CD14-positive monocyte (primary cell): ENCODE measurements at regions not wholly inside any gene's neighbourhood (a gene's known extent, or its start where the extent isn't known, plus 50 kb on each side); places are given as distances from the start of the nearest gene placed in this dataset.

Experiments
- DNase-seq, 3 donors: peaks; one replicate each; pipeline ENCODE4 v3.0.0-alpha.2; 2011 to 2022
- H2AFZ ChIP-seq: 2 replicates; pipeline ENCODE4 v1.6.0; 2012; ENCODE audit warnings: mild to moderate bottlenecking, low read depth, low read length, inconsistent platforms; ENCODE audit not compliant: insufficient read depth, poor library complexity, severe bottlenecking
- H3K27ac ChIP-seq, 2 donors: 1 replicate in 1 of 2; 2 replicates in 1 of 2; pipeline ENCODE4 v1.5.1; 2012 to 2013; ENCODE audit warnings: low read length in 2 of 2, control low read depth in 1 of 2, inconsistent platforms in 1 of 2, low read depth in 1 of 2, mild to moderate bottlenecking in 1 of 2
- H3K27me3 ChIP-seq, 2 donors: one replicate each; pipeline versions ENCODE4 v1.6.0 to v1.6.1; 2011 to 2013; ENCODE audit warnings: low read length in 2 of 2; ENCODE audit not compliant: control insufficient read depth in 2 of 2, insufficient read depth in 2 of 2
- H3K36me3 ChIP-seq, 2 donors: replicated peaks in 1 of 2; 1 replicate in 1 of 2; 2 replicates in 1 of 2; pipeline versions ENCODE4 v1.5.1 to v1.6.1; 2012 to 2013; ENCODE audit warnings: low read length in 2 of 2, control low read depth in 1 of 2, inconsistent platforms in 1 of 2, mild to moderate bottlenecking in 1 of 2; ENCODE audit not compliant: insufficient read depth in 2 of 2, control insufficient read depth in 1 of 2
- H3K4me1 ChIP-seq, 2 donors: 1 replicate in 1 of 2; 2 replicates in 1 of 2; pipeline versions ENCODE4 v1.5.1 to v1.6.1; 2012 to 2013; ENCODE audit warnings: low read length in 2 of 2, control low read depth in 1 of 2, inconsistent platforms in 1 of 2, mild to moderate bottlenecking in 1 of 2, moderate library complexity in 1 of 2; ENCODE audit not compliant: insufficient read depth in 2 of 2, control insufficient read depth in 1 of 2
- H3K4me2 ChIP-seq: replicated peaks from 2 replicates; pipeline ENCODE3; 2012; ENCODE audit warnings: low read length, moderate library complexity, mild to moderate bottlenecking; ENCODE audit not compliant: poor library complexity, severe bottlenecking; ENCODE audit errors: extremely low read depth
- H3K4me3 ChIP-seq, 3 experiments: fragments of 200-600 bp in 1 of 3; sonication (generic) in 1 of 3; replicated peaks in 1 of 3; 1 replicate in 2 of 3; 2 replicates in 1 of 3; pipeline ENCODE4 v1.5.1; 2011 to 2013; ENCODE audit warnings: low read length in 3 of 3, mild to moderate bottlenecking in 3 of 3, control low read depth in 2 of 3, low read depth in 2 of 3, inconsistent platforms in 1 of 3, moderate library complexity in 1 of 3
- H3K79me2 ChIP-seq: 2 replicates; pipeline ENCODE4 v1.6.0; 2012; ENCODE audit warnings: mild to moderate bottlenecking, control low read depth, inconsistent platforms, low read length, moderate library complexity; ENCODE audit not compliant: insufficient read depth
- H3K9ac ChIP-seq: 2 replicates; pipeline ENCODE4 v1.6.0; 2017; ENCODE audit warnings: low read length, mild to moderate bottlenecking; ENCODE audit not compliant: insufficient read depth, poor library complexity, severe bottlenecking
- H3K9me3 ChIP-seq, 2 donors: replicated peaks in 1 of 2; 1 replicate in 1 of 2; 2 replicates in 1 of 2; pipeline versions ENCODE4 v1.5.1 to v1.6.1; 2012 to 2013; ENCODE audit warnings: low read length in 2 of 2, control low read depth in 1 of 2; ENCODE audit not compliant: control insufficient read depth in 1 of 2, insufficient read depth in 1 of 2
- H4K20me1 ChIP-seq: 2 replicates; pipeline ENCODE4 v1.6.0; 2012; ENCODE audit warnings: mild to moderate bottlenecking, low read length, control low read depth, moderate library complexity; ENCODE audit not compliant: insufficient read depth
- H3K27ac Mint-ChIP-seq, 7 donors: one replicate each; pipeline ENCODE4 v1.8.0; 2020; ENCODE audit warnings: mild to moderate bottlenecking in 7 of 7, mixed read lengths in 7 of 7, moderate library complexity in 6 of 7, inconsistent platforms in 2 of 7
- H3K27me3 Mint-ChIP-seq, 3 donors: one replicate each; pipeline ENCODE4 v1.8.0; 2021 to 2022; ENCODE audit warnings: low read depth in 3 of 3, mild to moderate bottlenecking in 3 of 3, mixed read lengths in 3 of 3, moderate library complexity in 3 of 3, inconsistent platforms in 1 of 3
- H3K36me3 Mint-ChIP-seq, 2 donors: one replicate each; pipeline ENCODE4 v1.8.0; 2020; ENCODE audit warnings: mixed read lengths in 2 of 2, inconsistent platforms in 1 of 2, mild to moderate bottlenecking in 1 of 2
- H3K4me1 Mint-ChIP-seq: one replicate; pipeline ENCODE4 v1.8.0; 2020; ENCODE audit warnings: mild to moderate bottlenecking, mixed read lengths
- H3K4me3 Mint-ChIP-seq, 2 donors: one replicate each; pipeline ENCODE4 v1.8.0; 2020; ENCODE audit warnings: mild to moderate bottlenecking in 2 of 2, mixed read lengths in 2 of 2, moderate library complexity in 1 of 2
- H3K9me3 Mint-ChIP-seq, 7 donors: one replicate each; pipeline ENCODE4 v1.8.0; 2020 to 2022; ENCODE audit warnings: mixed read lengths in 7 of 7, mild to moderate bottlenecking in 6 of 7, moderate library complexity in 6 of 7, inconsistent platforms in 2 of 7
- CTCF ChIP-seq: fragments of 200-600 bp; IDR thresholded peaks from one replicate; pipeline ENCODE4 v1.8.0; 2022; ENCODE audit warnings: antibody characterized with exemption, mild to moderate bottlenecking
- WGBS: methylation state at CpG from one replicate; pipeline ENCODE4 v1.1.5; 2013; ENCODE audit warnings: missing lambda C conversion rate; ENCODE audit not compliant: insufficient coverage; 5-methylcytosine and 5-hydroxymethylcytosine counted together
- intact Hi-C, 2 donors: fragments of 100-400 bp; cut with micrococcal nuclease; formaldehyde crosslinking; loops; one replicate each; pipeline versions ENCODE4 v1.15.0 to v1.15.1; 2023

- Mint-ChIP-seq H3K4me1 (no peaks in the 10 kb centered on the region), H3K4me3 (no peak overlapping the region), H3K9me3 (peaks cover 4 to 27% (median 18%) of the 10 kb centered on the region in 7 donors), H3K27me3 (peaks cover 0 to 3% (median 1%) of the 10 kb centered on the region in 3 donors), H3K36me3 (no peaks in the 10 kb centered on the region), H3K27ac (no peak overlapping the region)
- Histone ChIP-seq H3K9me3 (peaks cover 9 to 18% of the 10 kb centered on the region in 2 donors), H3K9ac (no peak overlapping the region), H3K4me3 (no peak overlapping the region), H3K36me3 (no peaks in the 10 kb centered on the region), H3K27me3 (no peaks in the 10 kb centered on the region), H2AFZ (no peak overlapping the region), H3K79me2 (no peaks in the 10 kb centered on the region), H3K4me1 (no peaks in the 10 kb centered on the region), H3K27ac (no peak overlapping the region), H3K4me2 (no peak overlapping the region), H4K20me1 (no peaks in the 10 kb centered on the region)
- intact Hi-C loops = no loop called here
- no peak for DNase-seq
- TF ChIP-seq CTCF = no peak
- no CpG with 5 or more reads among the region's 1 CpG for WGBS
These were observed 133.0 kb upstream of the AUTS2 start for GRCh38 chr7:69465262-69465661.

- peaks cover 10 to 36% (median 24%) of the 10 kb centered on the region in 7 donors for H3K9me3 Mint-ChIP-seq
- no peaks in the 10 kb centered on the region for H3K4me1 Mint-ChIP-seq
- DNase-seq = no peak
- H3K36me3 Mint-ChIP-seq = no peaks in the 10 kb centered on the region
- H3K9ac ChIP-seq = no peak overlapping the region
- H3K27ac ChIP-seq = no peak overlapping the region
- H3K4me2 ChIP-seq = no peak overlapping the region
- 80% methylated on average over 1 of the region's 1 CpG for WGBS
- no peak overlapping the region for H2AFZ ChIP-seq
- H3K27me3 Mint-ChIP-seq = peaks cover 0 to 3% (median 1%) of the 10 kb centered on the region in 3 donors
- H3K9me3 ChIP-seq = peaks cover 9 to 28% of the 10 kb centered on the region in 2 donors
- no peaks in the 10 kb centered on the region for H3K36me3 ChIP-seq
- intact Hi-C loops = no loop called here
- no peak overlapping the region for H3K4me3 ChIP-seq
- H3K27me3 ChIP-seq = no peaks in the 10 kb centered on the region
- H3K27ac Mint-ChIP-seq = no peak overlapping the region
- no peaks in the 10 kb centered on the region for H3K4me1 ChIP-seq
- no peak for TF ChIP-seq CTCF
- no peaks in the 10 kb centered on the region for H4K20me1 ChIP-seq
- no peak overlapping the region for H3K4me3 Mint-ChIP-seq
- no peaks in the 10 kb centered on the region for H3K79me2 ChIP-seq
These were observed 130.4 kb upstream of the AUTS2 start for GRCh38 chr7:69467826-69468225.
